GM23338 (cell line): ENCODE measurements at regions not wholly inside any gene's neighbourhood (a gene's known extent, or its start where the extent isn't known, plus 50 kb on each side); places are given as distances from the start of the nearest gene placed in this dataset.

ENCODE experiments used
- ATAC-seq: fragments of 200-7000 bp; cut with Tn5 transposase; 3 replicates; pipeline ENCODE4 v1.9.1; 2020
- DNase-seq: peaks from one replicate; pipeline ENCODE4 v3.0.0-alpha.2; 2015; ENCODE audit warnings: low spot score
- H2AFZ ChIP-seq: fragments of 200-600 bp; sonication (generic); 2 replicates; pipeline ENCODE4 v1.8.0; 2016; ENCODE audit warnings: antibody characterized with exemption, mild to moderate bottlenecking, moderate library complexity
- H3F3A ChIP-seq: fragments of 200-600 bp; sonication (generic); replicated peaks from 2 replicates; pipeline ENCODE4 v1.8.0; 2017; ENCODE audit warnings: antibody characterized with exemption, mixed run types, low read depth
- H3K27ac ChIP-seq: fragments of 200-600 bp; sonication (generic); 2 replicates; pipeline ENCODE4 v1.6.1; 2016; ENCODE audit warnings: low read depth
- H3K27me3 ChIP-seq: fragments of 200-600 bp; sonication (generic); 2 replicates; pipeline ENCODE4 v1.8.0; 2016; ENCODE audit warnings: mild to moderate bottlenecking, mixed run types, moderate library complexity; ENCODE audit not compliant: insufficient read depth
- H3K36me3 ChIP-seq: fragments of 200-600 bp; sonication (generic); 2 replicates; pipeline ENCODE4 v1.8.0; 2016; ENCODE audit warnings: mild to moderate bottlenecking; ENCODE audit not compliant: insufficient read depth
- H3K4me1 ChIP-seq: fragments of 200-600 bp; sonication (generic); 2 replicates; pipeline ENCODE4 v1.8.0; 2016; ENCODE audit warnings: mild to moderate bottlenecking, moderate library complexity; ENCODE audit not compliant: insufficient read depth
- H3K4me2 ChIP-seq: fragments of 200-600 bp; sonication (generic); 2 replicates; pipeline ENCODE4 v1.7.1; 2017; ENCODE audit warnings: mixed run types
- H3K4me3 ChIP-seq: fragments of 200-600 bp; sonication (generic); 2 replicates; pipeline ENCODE4 v1.6.1; 2016; ENCODE audit warnings: mixed run types
- H3K79me2 ChIP-seq: fragments of 200-600 bp; sonication (generic); replicated peaks from 2 replicates; pipeline ENCODE4 v1.8.0; 2017; ENCODE audit warnings: mild to moderate bottlenecking; ENCODE audit not compliant: insufficient read depth
- H3K9me2 ChIP-seq: fragments of 200-600 bp; sonication (generic); 2 replicates; pipeline ENCODE4 v1.8.0; 2017; ENCODE audit not compliant: insufficient read depth
- H4K20me1 ChIP-seq: fragments of 200-600 bp; sonication (generic); replicated peaks from 2 replicates; pipeline ENCODE4 v1.8.0; 2017; ENCODE audit warnings: mild to moderate bottlenecking; ENCODE audit not compliant: insufficient read depth
- H3K27ac Mint-ChIP-seq: 2 replicates; pipeline ENCODE4 v1.8.0; 2020; ENCODE audit warnings: inconsistent platforms, mild to moderate bottlenecking, moderate library complexity, mixed read lengths
- H3K27me3 Mint-ChIP-seq: 3 replicates; pipeline ENCODE4 v1.8.0; 2022; ENCODE audit warnings: low read depth, mild to moderate bottlenecking, moderate library complexity, mixed read lengths, inconsistent platforms; ENCODE audit not compliant: insufficient read depth, poor library complexity
- H3K36me3 Mint-ChIP-seq: 3 replicates; pipeline ENCODE4 v1.8.0; 2021; ENCODE audit warnings: low read depth, mild to moderate bottlenecking, inconsistent platforms, moderate library complexity, mixed read lengths
- H3K4me1 Mint-ChIP-seq: 3 replicates; pipeline ENCODE4 v1.8.0; 2020; ENCODE audit warnings: mild to moderate bottlenecking, inconsistent platforms, mixed read lengths
- H3K4me3 Mint-ChIP-seq: 3 replicates; pipeline ENCODE4 v1.8.0; 2021; ENCODE audit warnings: moderate library complexity, mild to moderate bottlenecking, inconsistent platforms, mixed read lengths
- H3K9me3 Mint-ChIP-seq: 3 replicates; pipeline ENCODE4 v1.8.0; 2020; ENCODE audit warnings: moderate library complexity, mild to moderate bottlenecking, inconsistent platforms, mixed read lengths
- CREB1 ChIP-seq: fragments of 250-450 bp; sonication (Bioruptor Pico); IDR thresholded peaks from 2 replicates; pipeline ENCODE4 v1.5.0; 2020; ENCODE audit warnings: low read depth, mild to moderate bottlenecking, moderate library complexity
- CTCF ChIP-seq, 2 experiments: fragments of 200-600 bp in 1 of 2; sonication (generic) in 1 of 2; conservative IDR thresholded peaks; 2 replicates each; pipeline versions ENCODE4 v1.5.1 to v1.6.1; 2016 to 2017; ENCODE audit warnings: antibody characterized with exemption in 2 of 2, low read depth in 2 of 2, mild to moderate bottlenecking in 2 of 2, moderate library complexity in 1 of 2
- ETS1 ChIP-seq: IDR thresholded peaks from 2 replicates; pipeline ENCODE4 v1.6.1; 2016; ENCODE audit warnings: antibody characterized with exemption
- EZH2 ChIP-seq: fragments of 200-600 bp; sonication (generic); IDR thresholded peaks from one replicate; pipeline ENCODE4 v1.8.0; 2017; ENCODE audit warnings: antibody characterized with exemption, mild to moderate bottlenecking, low read depth; ENCODE audit not compliant: unreplicated experiment
- EZH2phosphoT487 ChIP-seq: fragments of 200-600 bp; sonication (generic); IDR thresholded peaks from one replicate; pipeline ENCODE4 v1.8.1; 2018; ENCODE audit warnings: antibody characterized with exemption; ENCODE audit not compliant: unreplicated experiment
- JUNB ChIP-seq: IDR thresholded peaks from one replicate; pipeline ENCODE4 v1.6.1; 2016; ENCODE audit warnings: antibody characterized with exemption; ENCODE audit not compliant: unreplicated experiment
- NANOG ChIP-seq: IDR thresholded peaks from 2 replicates; pipeline ENCODE4 v1.6.1; 2016; ENCODE audit warnings: antibody characterized with exemption, borderline replicate concordance
- POLR2AphosphoS5 ChIP-seq: IDR thresholded peaks from 2 replicates; pipeline ENCODE4 v1.6.1; 2016; ENCODE audit warnings: antibody characterized with exemption, low read depth
- REST ChIP-seq: IDR thresholded peaks from one replicate; pipeline ENCODE4 v1.6.1; 2018; ENCODE audit warnings: antibody characterized with exemption; ENCODE audit not compliant: unreplicated experiment
- STAT1 ChIP-seq: IDR thresholded peaks from one replicate; pipeline ENCODE4 v1.6.1; 2016; ENCODE audit warnings: antibody characterized with exemption; ENCODE audit not compliant: unreplicated experiment
- ZNF114 ChIP-seq: fragments of 250-450 bp; sonication (Bioruptor Pico); IDR thresholded peaks from 2 replicates; pipeline ENCODE4 v1.5.0; 2020; ENCODE audit warnings: mild to moderate bottlenecking, moderate library complexity
- ZNF331 ChIP-seq: fragments of 250-450 bp; sonication (Bioruptor Pico); IDR thresholded peaks from 2 replicates; pipeline ENCODE4 v1.5.0; 2020; ENCODE audit warnings: low read depth, mild to moderate bottlenecking, moderate library complexity

GRCh38 chr1:67942274-67942673 lies 108.2 kb downstream of the DIRAS3 start (continued):
- TF ChIP-seq CTCF (conservative IDR thresholded peaks at IDR 0.05; ENCODE audit: low read depth in 2 of 2) (no peak), EZH2 (no peak), NANOG (no peak)

- H3K9me3 Mint-ChIP-seq = no peaks in the 10 kb centered on the region
- no peak overlapping the region for H3K27ac Mint-ChIP-seq
- H3K79me2 ChIP-seq = no peaks in the 10 kb centered on the region
- no peaks in the 10 kb centered on the region for H3K36me3 ChIP-seq
- no peak overlapping the region for H2AFZ ChIP-seq
- no peaks in the 10 kb centered on the region for H3K36me3 Mint-ChIP-seq
- no peak overlapping the region for H3K27ac ChIP-seq
- no peaks in the 10 kb centered on the region for H3F3A ChIP-seq
- H3K4me3 ChIP-seq = no peak overlapping the region
- H3K4me3 Mint-ChIP-seq = no peak overlapping the region
- H3K4me1 ChIP-seq = no peaks in the 10 kb centered on the region
- no peaks in the 10 kb centered on the region for H3K27me3 ChIP-seq
- H4K20me1 ChIP-seq = no peaks in the 10 kb centered on the region
- ATAC-seq (no peak), DNase-seq (no peak)
- no peaks in the 10 kb centered on the region for H3K4me1 Mint-ChIP-seq
- no peak overlapping the region for H3K4me2 ChIP-seq
- H3K9me2 ChIP-seq = 0 out of 2 replicates have a peak, but pooled peaks cover 5% of the 10 kb centered on the region
- no peaks in the 10 kb centered on the region for H3K27me3 Mint-ChIP-seq
- TF ChIP-seq REST = no peak
- no peak for TF ChIP-seq ZNF331 (CRISPR knock-in tag)
- TF ChIP-seq ETS1 = no peak
- no peak for TF ChIP-seq CREB1
- TF ChIP-seq JUNB = no peak
- no peak for TF ChIP-seq EZH2phosphoT487
- no peak for TF ChIP-seq STAT1
- TF ChIP-seq POLR2AphosphoS5 = no peak
- no peak for TF ChIP-seq NANOG
- TF ChIP-seq EZH2 = no peak
- TF ChIP-seq CTCF (conservative IDR thresholded peaks at IDR 0.05; ENCODE audit: low read depth in 2 of 2) = no peak
- TF ChIP-seq ZNF114 (CRISPR knock-in tag) = no peak
These were observed 108.5 kb upstream of the GNG12 start for GRCh38 chr1:67941746-67942145.
